ENCODE measurements at regions not wholly inside any gene's neighbourhood (a gene's known extent, or its start where the extent isn't known, plus 50 kb on each side); places are given as distances from the start of the nearest gene placed in this dataset.

- DNase-seq (ENCODE audit: low read depth in 1 of 2, low spot score in 2 of 2) (no peak), FAIRE-seq (no peak)
- ChIA-PET POLR2A (ENCODE audit: partially characterized antibody) (no interaction called here), CTCF (ENCODE audit: partially characterized antibody) (no interaction called here)
- Histone ChIP-seq H4K20me1 (replicated peaks in 1 of 2; ENCODE audit: control insufficient read depth in 1 of 2, insufficient read depth in 2 of 2, low read length in 2 of 2) (no peaks in the 10 kb centered on the region), H2BK12ac (ENCODE audit: low read depth, low read length) (no peak overlapping the region), H3K36me3 (ENCODE audit: control insufficient read depth in 2 of 4, insufficient read depth in 4 of 4, low read length in 3 of 4) (no peaks in the 10 kb centered on the region), H4K91ac (replicated peaks; ENCODE audit: insufficient read length, low read length) (no peak overlapping the region), H3K9ac (replicated peaks in 1 of 4; ENCODE audit: extremely low read depth in 1 of 4, low read depth in 3 of 4, low read length in 3 of 4) (no peak overlapping the region), H3K4me2 (ENCODE audit: insufficient read depth in 1 of 2, low read depth in 2 of 2, low read length in 2 of 2) (no peak overlapping the region), H3K27ac (ENCODE audit: low read depth, low read length) (no peak overlapping the region), H2AK5ac (ENCODE audit: low read depth, low read length) (no peak overlapping the region), H3K27me3 (replicated peaks in 1 of 4; ENCODE audit: control insufficient read depth in 3 of 4, extremely low read depth in 1 of 4, insufficient read depth in 3 of 4, low read length in 3 of 4) (no peaks in the 10 kb centered on the region), H3K23ac (ENCODE audit: insufficient read length) (no peak overlapping the region), H2BK5ac (ENCODE audit: low read depth, low read length) (no peak overlapping the region), H2AFZ (ENCODE audit: low read length) (no peak overlapping the region), H4K8ac (ENCODE audit: extremely low read depth, insufficient read depth, low read length) (no peak overlapping the region), H2BK120ac (replicated peaks; ENCODE audit: low read depth, low read length) (no peak overlapping the region), H3K23me2 (ENCODE audit: low read depth, low read length) (0 out of 2 replicates have a peak, but pooled peaks cover 2% of the 10 kb centered on the region), H4K5ac (ENCODE audit: insufficient read length, low read depth, low read length) (no peak overlapping the region), H2BK15ac (ENCODE audit: low read length) (no peak overlapping the region), H3K14ac (ENCODE audit: insufficient read length) (no peak overlapping the region), H3K9me3 (ENCODE audit: insufficient read depth in 2 of 2, low read depth in 1 of 2, low read length in 1 of 2) (no peaks in the 10 kb centered on the region), H3K4ac (replicated peaks; ENCODE audit: insufficient read length, low read depth, low read length) (no peak overlapping the region), H3K79me1 (ENCODE audit: low read depth, low read length) (no peaks in the 10 kb centered on the region), H3K4me3 (ENCODE audit: extremely low read depth in 1 of 4, insufficient read depth in 2 of 4, low read depth in 3 of 4, low read length in 4 of 4) (no peak overlapping the region), H3K79me2 (ENCODE audit: control insufficient read depth in 1 of 2, insufficient read depth in 2 of 2, low read length in 2 of 2) (no peaks in the 10 kb centered on the region), H3K56ac (replicated peaks; ENCODE audit: insufficient read length, low read depth, low read length) (no peak overlapping the region), H2BK20ac (ENCODE audit: low read length) (no peak overlapping the region), H3K18ac (ENCODE audit: extremely low read depth, low read length) (no peak overlapping the region), H3K4me1 (replicated peaks in 1 of 4; ENCODE audit: control insufficient read depth in 3 of 4, insufficient read depth in 4 of 4, low read length in 3 of 4) (no peaks in the 10 kb centered on the region; a peak in 1 of 7 replicates)
- 96% methylated on average over 1 of the region's 1 CpG; no CpG with 5 or more reads in 1 of the 2 experiments for WGBS, 2 experiments (ENCODE audit: extremely low coverage in 1 of 2, insufficient coverage in 1 of 2, insufficient read length in 1 of 2, insufficient replicate concordance in 2 of 2, low coverage in 1 of 2, low lambda C conversion rate in 2 of 2, missing lambda C conversion rate in 1 of 2)
- TF ChIP-seq TCF12 (IDR thresholded peaks at IDR 0.05; ENCODE audit: low read depth, low read length) (no peak), CBX5 (IDR thresholded peaks at IDR 0.05; ENCODE audit: low read depth, low read length) (no peak), YY1 (IDR thresholded peaks at IDR 0.05; ENCODE audit: low read depth, low read length) (no peak), GTF2F1 (IDR thresholded peaks at IDR 0.05; ENCODE audit: borderline replicate concordance, low read depth, low read length) (no peak), RXRA (IDR thresholded peaks at IDR 0.05; ENCODE audit: insufficient read depth, low read depth, low read length) (no peak), SUZ12 (IDR thresholded peaks at IDR 0.05; ENCODE audit: low read length) (no peak), KDM1A (IDR thresholded peaks at IDR 0.05; ENCODE audit: borderline replicate concordance, low read length) (no peak), TAF7 (optimal IDR thresholded peaks at IDR 0.05; ENCODE audit: borderline replicate concordance, low read depth, low read length) (no peak), POLR2A (IDR thresholded peaks at IDR 0.05; ENCODE audit: control extremely low read depth in 1 of 2, low read depth in 2 of 2, low read length in 2 of 2) (no peak), SP1 (IDR thresholded peaks at IDR 0.05; ENCODE audit: low read depth, low read length) (no peak), EP300 (IDR thresholded peaks at IDR 0.05; ENCODE audit: borderline replicate concordance in 1 of 2, low read depth in 2 of 2, low read length in 2 of 2) (no peak), ASH2L (IDR thresholded peaks at IDR 0.05; ENCODE audit: low read length) (no peak), SP4 (IDR thresholded peaks at IDR 0.05; ENCODE audit: low read length) (no peak)
- TF ChIP-seq, protein P1, sequence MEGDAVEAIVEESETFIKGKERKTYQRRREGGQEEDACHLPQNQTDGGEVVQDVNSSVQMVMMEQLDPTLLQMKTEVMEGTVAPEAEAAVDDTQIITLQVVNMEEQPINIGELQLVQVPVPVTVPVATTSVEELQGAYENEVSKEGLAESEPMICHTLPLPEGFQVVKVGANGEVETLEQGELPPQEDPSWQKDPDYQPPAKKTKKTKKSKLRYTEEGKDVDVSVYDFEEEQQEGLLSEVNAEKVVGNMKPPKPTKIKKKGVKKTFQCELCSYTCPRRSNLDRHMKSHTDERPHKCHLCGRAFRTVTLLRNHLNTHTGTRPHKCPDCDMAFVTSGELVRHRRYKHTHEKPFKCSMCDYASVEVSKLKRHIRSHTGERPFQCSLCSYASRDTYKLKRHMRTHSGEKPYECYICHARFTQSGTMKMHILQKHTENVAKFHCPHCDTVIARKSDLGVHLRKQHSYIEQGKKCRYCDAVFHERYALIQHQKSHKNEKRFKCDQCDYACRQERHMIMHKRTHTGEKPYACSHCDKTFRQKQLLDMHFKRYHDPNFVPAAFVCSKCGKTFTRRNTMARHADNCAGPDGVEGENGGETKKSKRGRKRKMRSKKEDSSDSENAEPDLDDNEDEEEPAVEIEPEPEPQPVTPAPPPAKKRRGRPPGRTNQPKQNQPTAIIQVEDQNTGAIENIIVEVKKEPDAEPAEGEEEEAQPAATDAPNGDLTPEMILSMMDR (IDR thresholded peaks at IDR 0.05; ENCODE audit: control extremely low read depth in 1 of 3, insufficient read depth in 1 of 3, low read depth in 1 of 3, low read length in 3 of 3), result no peak
Measured at GRCh38 chr1:80436851-80437250, 1363.9 kb upstream of the ADGRL2 start.

Data from H1 (cell line).